ENCODE measurements at regions not wholly inside any gene's neighbourhood (a gene's known extent, or its start where the extent isn't known, plus 50 kb on each side); places are given as distances from the start of the nearest gene placed in this dataset.

GRCh38 chr9:88805217-88805943 is 185.9 kb upstream of the S1PR3 start:
- no peak for DNase-seq (ENCODE audit: low read depth)
- TF ChIP-seq CTCF (IDR thresholded peaks at IDR 0.05; ENCODE audit: low read depth, low read length, missing control alignments), result no peak
- H3K4me3 ChIP-seq (ENCODE audit: low read depth, low read length), result no peak overlapping the region

- DNase-seq (ENCODE audit: low read depth), result no peak
- no peak for TF ChIP-seq CTCF (IDR thresholded peaks at IDR 0.05; ENCODE audit: low read depth, low read length, missing control alignments)
- H3K4me3 ChIP-seq (ENCODE audit: low read depth, low read length), result no peak overlapping the region
Measured at GRCh38 chr9:88807426-88807825, 183.8 kb upstream of the S1PR3 start.

- no peak overlapping the region for H3K4me3 ChIP-seq (ENCODE audit: low read depth, low read length)
- no peak for TF ChIP-seq CTCF (IDR thresholded peaks at IDR 0.05; ENCODE audit: low read depth, low read length, missing control alignments)
- no peak for DNase-seq (ENCODE audit: low read depth)
Measured at GRCh38 chr9:88808019-88808656, 183.1 kb upstream of the S1PR3 start.

- no peak overlapping the region for H3K4me3 ChIP-seq (ENCODE audit: low read depth, low read length)
- TF ChIP-seq CTCF (IDR thresholded peaks at IDR 0.05; ENCODE audit: low read depth, low read length, missing control alignments), result no peak
- DNase-seq (ENCODE audit: low read depth), result no peak
Measured at GRCh38 chr9:88808761-88809354, 182.4 kb upstream of the S1PR3 start.

GRCh38 chr9:88809355-88810161 is 181.7 kb upstream of the S1PR3 start:
- DNase-seq (ENCODE audit: low read depth), result no peak

GRCh38 chr9:88810826-88811225 is 180.4 kb upstream of the S1PR3 start:
- no peak for TF ChIP-seq CTCF (IDR thresholded peaks at IDR 0.05; ENCODE audit: low read depth, low read length, missing control alignments)
- no peak overlapping the region for H3K4me3 ChIP-seq (ENCODE audit: low read depth, low read length)
- no peak for DNase-seq (ENCODE audit: low read depth)

More at GRCh38 chr9:88809355-88810161, 181.7 kb upstream of the S1PR3 start:
- TF ChIP-seq CTCF (IDR thresholded peaks at IDR 0.05; ENCODE audit: low read depth, low read length, missing control alignments), result no peak
- no peak overlapping the region for H3K4me3 ChIP-seq (ENCODE audit: low read depth, low read length)
